HepG2 (cell line): ENCODE measurements at regions not wholly inside any gene's neighbourhood (a gene's known extent, or its start where the extent isn't known, plus 50 kb on each side); places are given as distances from the start of the nearest gene placed in this dataset.
A peak's percentile ranks its signal among the peaks of the same experiment; 100 is the strongest.
"Not testable (repeated sequence)": the region's sequence is repeated elsewhere in the genome, so short reads cannot be mapped to it uniquely, and the experiment has no call there.

Source experiments
- ATAC-seq: fragments of 200-7000 bp; cut with Tn5 transposase; 3 replicates; pipeline ENCODE4 v1.9.1; 2020; ENCODE audit warnings: mild to moderate bottlenecking, moderate library complexity
- BruUV-seq: library from RNA; stranded (reverse); fragments of 400-500 nt; replicated peaks from 2 replicates; lab custom pipeline; 2021; lab: Mats Ljungman, UMichigan
- CTCF ChIA-PET: fragments of 300-600 bp; formaldehyde crosslinking; extraction: SDS; loops from one replicate; lab custom pipeline; 2021; ENCODE audit warnings: low total read pairs, inconsistent platforms, low intra/inter-chr PET ratio; lab: Yijun Ruan, JAX
- POLR2A ChIA-PET: fragments of 350-600 bp; sonication (Branson Sonifier 250); formaldehyde crosslinking; loops from one replicate; lab custom pipeline; 2020; ENCODE audit warnings: antibody characterized with exemption, inconsistent platforms; lab: Yijun Ruan, JAX
- DNase-seq: peaks from one replicate; pipeline ENCODE4 v3.0.0-alpha.2; 2015; ENCODE audit warnings: low spot score
- FAIRE-seq: peaks from 3 replicates; lab custom pipeline; 2011; peaks lifted over from hg19 to GRCh38; lab: Jason Lieb, UNC
- H2AFZ ChIP-seq: one replicate; pipeline ENCODE4 v1.6.1; 2011; ENCODE audit warnings: low read length, inconsistent platforms
- H3K27ac ChIP-seq: fragments of 300-600 bp; 3 replicates; pipeline ENCODE4 v1.8.0; 2011; ENCODE audit warnings: mixed run types, mild to moderate bottlenecking, mixed read lengths, low read length, inconsistent platforms; ENCODE audit not compliant: insufficient read depth; ENCODE audit errors: extremely low read length
- H3K27me3 ChIP-seq, 2 experiments: fragments of 200-600 bp in 1 of 2; 2 replicates in 1 of 2; 3 replicates in 1 of 2; pipeline versions ENCODE4 v1.6.0 to v1.8.0; 2011; ENCODE audit warnings: low read length in 2 of 2, mild to moderate bottlenecking in 2 of 2, moderate library complexity in 2 of 2, inconsistent platforms in 1 of 2; ENCODE audit not compliant: insufficient read depth in 2 of 2, control insufficient read depth in 1 of 2
- H3K36me3 ChIP-seq, 2 experiments: fragments of 200-600 bp in 1 of 2; replicated peaks in 1 of 2; 2 replicates in 1 of 2; 3 replicates in 1 of 2; pipeline versions ENCODE4 v1.5.1 to v1.8.0; 2011; ENCODE audit warnings: low read length in 2 of 2, inconsistent platforms in 1 of 2; ENCODE audit not compliant: insufficient read depth in 2 of 2, control insufficient read depth in 1 of 2
- H3K4me1 ChIP-seq: 2 replicates; pipeline ENCODE4 v1.5.1; 2012; ENCODE audit warnings: low read length, inconsistent platforms; ENCODE audit not compliant: insufficient read depth
- H3K4me2 ChIP-seq: 2 replicates; pipeline ENCODE4 v1.6.0; 2011; ENCODE audit warnings: low read depth, low read length, inconsistent platforms
- H3K4me3 ChIP-seq, 3 experiments: fragments of 200-600 bp in 1 of 3; sonication (generic), shearing (Covaris generic) in 1 of 3; replicated peaks in 1 of 3; 2 replicates each; pipeline ENCODE4 v1.5.1; 2011 to 2016; ENCODE audit warnings: low read length in 3 of 3, inconsistent platforms in 2 of 3, low read depth in 2 of 3, mild to moderate bottlenecking in 2 of 3, control low read depth in 1 of 3, mixed read lengths in 1 of 3; ENCODE audit not compliant: insufficient read depth in 1 of 3
- H3K79me2 ChIP-seq: one replicate; pipeline ENCODE4 v1.6.1; 2011; ENCODE audit warnings: low read length, inconsistent platforms; ENCODE audit not compliant: insufficient read depth
- H3K9ac ChIP-seq: 2 replicates; pipeline ENCODE4 v1.6.0; 2011; ENCODE audit warnings: mild to moderate bottlenecking, low read depth, low read length, inconsistent platforms; ENCODE audit not compliant: insufficient read depth
- H3K9me3 ChIP-seq: 2 replicates; pipeline ENCODE4 v1.5.1; 2012; ENCODE audit warnings: mild to moderate bottlenecking, low read length
- H4K20me1 ChIP-seq: 2 replicates; pipeline ENCODE4 v1.6.0; 2011; ENCODE audit warnings: inconsistent platforms, mild to moderate bottlenecking, low read length, moderate library complexity; ENCODE audit not compliant: insufficient read depth
- ASH2L ChIP-seq: fragments of 300-600, 200-600 bp; sonication (generic); IDR thresholded peaks from 2 replicates; pipeline ENCODE4 v1.7.0; 2017; ENCODE audit warnings: low read depth, mild to moderate bottlenecking, moderate library complexity, mixed read lengths, low read length; ENCODE audit not compliant: insufficient read length
- BCL3 ChIP-seq: sonication (generic); formaldehyde crosslinking; IDR thresholded peaks from 2 replicates; pipeline ENCODE4 v1.5.1; 2020; ENCODE audit warnings: mild to moderate bottlenecking, missing genetic modification reagents, moderate library complexity
- SAP130 ChIP-seq: IDR thresholded peaks from 2 replicates; pipeline ENCODE4 v1.6.1; 2016; ENCODE audit warnings: low read depth
- ZBTB25 ChIP-seq: IDR thresholded peaks from 2 replicates; pipeline ENCODE4 v1.6.1; 2018; ENCODE audit warnings: missing genetic modification reagents
- WGBS: methylation state at CpG from one replicate; pipeline ENCODE4 v1.1.6; 2017; ENCODE audit warnings: low lambda C conversion rate; 5-methylcytosine and 5-hydroxymethylcytosine counted together
- in situ Hi-C: cut with HindIII; loops from 2 replicates; pipeline ENCODE4 v1.10.0; 2017; ENCODE audit warnings: low pct_unique_long_range_greater_than_20kb; ENCODE audit not compliant: extremely low pct_ligation_motif_present
- intact Hi-C: fragments of 100-400 bp; cut with micrococcal nuclease; formaldehyde crosslinking; loops from one replicate; pipeline ENCODE4 v1.10.0; 2022; ENCODE audit not compliant: unreplicated experiment

GRCh38 chr4:138367942-138368341 is 125.8 kb upstream of the SLC7A11 start (continued):
- TF ChIP-seq BCL3 (CRISPR knock-in tag) = no peak
- TF ChIP-seq ASH2L = peak; percentile 75
- 0 out of 2 replicates have a peak, but pooled peaks have one; percentile 26 for TF ChIP-seq ZBTB25
- peak; percentile 78 for TF ChIP-seq SAP130 (CRISPR knock-in tag)

- not testable (repeated sequence) for BruUV-seq
Measured at GRCh38 chr4:138352446-138352845, 110.3 kb upstream of the SLC7A11 start.

More at GRCh38 chr4:138352446-138352845, 110.3 kb upstream of the SLC7A11 start:
- H3K4me3 ChIP-seq, DNase-seq, H4K20me1 ChIP-seq, H2AFZ ChIP-seq, intact Hi-C loops, CTCF ChIA-PET, POLR2A ChIA-PET, H3K79me2 ChIP-seq, H3K9ac ChIP-seq, ATAC-seq, H3K27ac ChIP-seq, in situ Hi-C loops, H3K4me2 ChIP-seq, H3K27me3 ChIP-seq, H3K9me3 ChIP-seq, H3K36me3 ChIP-seq, FAIRE-seq: not testable (repeated sequence)
- WGBS = 43% methylated on average over 3 of the region's 3 CpGs
- peaks cover 30% of the 10 kb centered on the region for H3K4me1 ChIP-seq
